ENCODE measurements at regions not wholly inside any gene's neighbourhood (a gene's known extent, or its start where the extent isn't known, plus 50 kb on each side); places are given as distances from the start of the nearest gene placed in this dataset.

DNA sequence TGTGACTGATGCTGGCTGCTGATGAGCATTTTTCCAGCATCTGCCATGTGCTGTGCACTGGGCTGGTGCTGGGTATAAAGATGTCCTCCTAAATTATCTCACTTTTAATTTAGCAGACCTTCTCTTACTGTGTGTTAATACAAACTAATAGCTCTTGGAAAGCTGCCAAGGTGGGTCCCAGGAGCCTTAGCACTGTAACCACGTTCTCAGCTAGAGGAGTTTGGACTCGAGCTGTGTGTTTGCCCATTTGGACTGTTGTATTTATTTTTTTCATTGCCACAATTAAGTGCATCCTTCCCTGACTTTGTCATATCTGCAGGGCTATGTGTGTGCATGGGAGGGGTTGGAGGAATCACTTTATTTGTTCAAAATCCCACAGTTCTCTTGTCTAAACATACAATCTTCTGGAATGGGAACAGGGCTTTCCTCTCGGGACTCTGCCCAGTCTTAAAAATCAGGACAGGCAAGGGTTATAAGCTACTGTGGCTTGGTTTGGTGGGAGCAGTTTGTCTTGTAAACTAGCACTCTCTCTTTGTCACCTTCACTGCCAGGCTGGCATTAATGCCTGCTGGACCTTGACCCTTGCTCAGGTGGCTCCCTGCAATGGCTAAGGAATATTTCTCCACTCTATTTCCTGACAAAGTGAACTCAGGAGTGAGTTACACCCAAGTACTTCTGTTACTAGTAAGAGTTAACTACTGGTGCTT lies 129.7 kb upstream of the MGAT5 start:
- DNase-seq (ENCODE audit: low spot score in 2 of 2) (no peak), ATAC-seq (replicated peaks; ENCODE audit: extremely low read depth, poor library complexity, severe bottlenecking) (no peak)
- no peaks in the 10 kb centered on the region for H3K27me3 Mint-ChIP-seq
- H3K36me3 Mint-ChIP-seq (ENCODE audit: insufficient read depth): peaks cover 4% of the 10 kb centered on the region
- no peak overlapping the region for H3K4me3 Mint-ChIP-seq
- H3K9me3 Mint-ChIP-seq: no peaks in the 10 kb centered on the region
- H3K27ac Mint-ChIP-seq (ENCODE audit: low read depth): no peak overlapping the region
- peaks cover 82% of the 10 kb centered on the region for H3K4me1 Mint-ChIP-seq

DNA sequence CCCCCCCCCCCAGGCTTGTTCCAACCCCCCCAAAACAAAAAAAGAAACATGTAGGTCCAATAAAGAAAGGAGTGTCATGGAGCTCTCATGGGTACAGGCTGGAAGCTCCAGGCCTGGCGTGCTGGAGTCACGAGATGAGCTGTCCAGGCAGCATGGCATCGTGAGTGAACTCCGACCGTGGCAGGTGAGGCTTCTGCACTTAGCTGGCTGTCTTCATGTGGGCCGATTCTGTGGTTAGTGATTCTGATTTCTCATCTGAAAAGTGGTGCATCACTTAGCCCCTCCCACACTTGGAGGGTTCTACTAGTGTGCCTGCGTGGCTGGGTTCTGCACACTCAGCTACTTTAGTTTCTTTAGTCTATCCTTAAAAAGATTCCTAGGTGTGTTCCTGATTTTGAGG lies 126.4 kb upstream of the MGAT5 start:
- Mint-ChIP-seq H3K27me3 (no peaks in the 10 kb centered on the region), H3K4me3 (peak overlapping the region; percentile 8), H3K4me1 (peaks cover 69% of the 10 kb centered on the region), H3K9me3 (no peaks in the 10 kb centered on the region), H3K27ac (ENCODE audit: low read depth) (peak overlapping the region; percentile 69), H3K36me3 (ENCODE audit: insufficient read depth) (peaks cover 2% of the 10 kb centered on the region)
- peak; percentile 67 for ATAC-seq (replicated peaks; ENCODE audit: extremely low read depth, poor library complexity, severe bottlenecking)
- no peak for DNase-seq (ENCODE audit: low spot score in 2 of 2)

DNA sequence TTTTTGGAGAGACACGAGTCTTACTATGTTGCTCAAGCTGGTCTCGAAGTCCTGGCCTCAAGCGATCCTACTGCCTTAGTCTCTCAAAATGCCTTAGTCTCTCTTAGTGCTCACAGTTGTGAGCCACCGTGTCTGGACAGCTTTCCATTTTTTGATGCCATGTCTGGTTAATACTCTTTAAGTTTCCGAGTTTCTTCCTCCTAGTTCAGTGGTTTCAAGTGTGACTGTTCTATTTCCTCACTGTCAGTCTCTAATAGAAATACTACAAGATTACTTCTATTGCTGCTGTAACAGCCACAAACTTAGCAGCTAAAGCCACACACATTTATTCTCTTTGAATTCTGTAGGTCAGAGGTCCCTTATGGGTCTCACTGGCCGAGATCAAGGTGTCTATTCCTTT lies 125.1 kb upstream of the MGAT5 start:
- DNase-seq (ENCODE audit: low spot score in 2 of 2) (no peak), ATAC-seq (replicated peaks; ENCODE audit: extremely low read depth, poor library complexity, severe bottlenecking) (no peak)
- Mint-ChIP-seq H3K36me3 (ENCODE audit: insufficient read depth) (peaks cover 4% of the 10 kb centered on the region), H3K27ac (ENCODE audit: low read depth) (no peak overlapping the region), H3K9me3 (no peaks in the 10 kb centered on the region), H3K4me1 (peaks cover 62% of the 10 kb centered on the region), H3K4me3 (no peak overlapping the region), H3K27me3 (no peaks in the 10 kb centered on the region)

DNA sequence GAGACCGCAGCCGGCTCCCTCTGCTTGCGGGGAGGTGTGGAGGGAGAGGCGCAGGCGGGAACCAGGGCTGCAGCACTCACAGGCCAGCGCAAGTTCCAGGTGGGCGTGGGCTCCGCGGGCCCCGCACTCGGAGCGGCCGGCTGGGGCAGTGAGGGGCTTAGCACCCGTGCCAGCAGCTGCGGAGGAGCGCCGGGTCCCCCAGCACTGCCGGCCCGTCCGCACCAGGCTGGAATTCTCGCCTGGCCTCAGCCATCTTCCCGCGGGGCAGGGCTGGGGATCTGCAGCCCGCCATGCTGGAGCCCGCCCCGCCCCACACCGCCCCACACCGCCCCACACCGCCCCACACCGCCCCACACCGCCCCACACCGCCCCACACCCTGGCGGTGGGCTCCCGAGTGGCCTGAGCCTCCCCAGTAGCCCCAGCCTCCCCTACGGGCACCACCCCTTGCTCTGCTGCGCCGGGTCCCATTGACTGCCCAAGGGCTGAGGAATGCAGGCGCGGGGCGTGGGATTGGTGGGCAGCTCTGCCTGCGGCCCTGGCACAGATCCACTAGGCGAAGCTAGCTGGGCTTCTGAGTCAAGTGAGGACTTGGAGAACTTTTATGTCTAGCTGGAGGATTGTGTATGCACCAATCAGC lies 123.9 kb upstream of the MGAT5 start:
- no peaks in the 10 kb centered on the region for H3K27me3 Mint-ChIP-seq
- peaks cover 4% of the 10 kb centered on the region for H3K36me3 Mint-ChIP-seq (ENCODE audit: insufficient read depth)
- H3K27ac Mint-ChIP-seq (ENCODE audit: low read depth): no peak overlapping the region
- H3K9me3 Mint-ChIP-seq: no peaks in the 10 kb centered on the region
- peaks cover 53% of the 10 kb centered on the region for H3K4me1 Mint-ChIP-seq
- DNase-seq (ENCODE audit: low spot score in 2 of 2) (no peak), ATAC-seq (replicated peaks; ENCODE audit: extremely low read depth, poor library complexity, severe bottlenecking) (no peak)
- H3K4me3 Mint-ChIP-seq: no peak overlapping the region

DNA sequence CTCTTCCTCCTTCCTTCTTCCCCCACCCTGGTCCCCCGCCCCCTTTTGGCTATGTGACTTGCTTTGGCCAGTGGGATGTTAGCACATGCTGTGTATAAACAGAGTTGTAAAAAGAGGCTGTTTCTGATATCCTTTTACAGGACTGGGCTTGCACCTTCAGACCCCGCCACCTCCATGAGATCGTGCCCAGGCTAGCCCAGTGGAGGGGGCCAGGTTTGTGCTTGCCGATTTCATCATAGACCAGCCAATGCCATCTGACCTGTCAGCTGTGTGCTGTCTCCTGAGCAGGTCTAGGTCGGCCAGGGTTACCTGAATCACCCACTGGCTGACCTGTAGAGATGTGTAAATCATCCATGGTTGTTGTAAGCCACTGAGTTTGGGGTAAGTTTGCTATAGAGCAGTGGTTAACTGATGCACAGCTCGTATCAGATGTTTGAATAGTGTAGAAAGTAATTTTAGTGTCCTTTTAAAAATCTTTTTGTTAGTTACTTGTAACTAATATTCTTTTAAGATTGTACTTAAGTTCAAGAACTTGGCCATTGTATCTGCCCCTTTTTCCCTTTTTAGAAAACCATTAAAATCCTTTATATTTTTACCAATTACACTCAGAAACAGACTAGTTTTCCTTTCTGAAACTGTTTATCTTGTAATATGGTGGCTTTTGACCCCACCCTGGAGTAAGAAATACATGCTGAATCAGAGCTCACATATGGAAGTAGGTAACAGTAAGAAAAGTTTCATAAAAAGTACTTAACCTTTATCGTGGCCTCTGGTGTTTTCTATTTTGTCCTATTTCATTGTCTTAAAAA lies 122.0 kb upstream of the MGAT5 start:
- no peaks in the 10 kb centered on the region for H3K27me3 Mint-ChIP-seq
- no peak overlapping the region for H3K27ac Mint-ChIP-seq (ENCODE audit: low read depth)
- H3K4me3 Mint-ChIP-seq: no peak overlapping the region
- DNase-seq (ENCODE audit: low spot score in 2 of 2) (no peak), ATAC-seq (replicated peaks; ENCODE audit: extremely low read depth, poor library complexity, severe bottlenecking) (no peak)
- peaks cover 4% of the 10 kb centered on the region for H3K36me3 Mint-ChIP-seq (ENCODE audit: insufficient read depth)
- H3K9me3 Mint-ChIP-seq: no peaks in the 10 kb centered on the region
- peaks cover 40% of the 10 kb centered on the region for H3K4me1 Mint-ChIP-seq

DNA sequence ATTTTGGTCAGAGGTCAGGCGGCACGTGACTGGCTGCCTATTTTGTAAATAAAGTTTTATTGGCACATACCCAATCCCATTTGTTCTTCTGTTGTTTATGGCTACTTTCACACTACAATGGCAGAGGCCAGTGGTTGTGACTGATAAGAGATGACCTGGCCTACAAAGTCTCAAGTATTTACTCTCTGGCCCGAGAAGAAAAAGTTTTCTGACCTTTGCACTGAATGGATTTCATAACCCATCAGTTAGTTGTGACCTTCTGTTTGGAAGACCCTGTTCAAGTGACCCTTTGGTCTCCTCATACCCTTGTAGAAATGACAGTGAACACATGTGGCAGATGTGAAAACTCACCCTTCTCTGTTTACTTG lies 121.4 kb upstream of the MGAT5 start:
- DNase-seq (ENCODE audit: low spot score in 2 of 2): no peak
- peaks cover 4% of the 10 kb centered on the region for H3K36me3 Mint-ChIP-seq (ENCODE audit: insufficient read depth)
- no peak for ATAC-seq (replicated peaks; ENCODE audit: extremely low read depth, poor library complexity, severe bottlenecking)
- no peak overlapping the region for H3K27ac Mint-ChIP-seq (ENCODE audit: low read depth)
- no peaks in the 10 kb centered on the region for H3K27me3 Mint-ChIP-seq
- no peaks in the 10 kb centered on the region for H3K9me3 Mint-ChIP-seq
- peaks cover 40% of the 10 kb centered on the region for H3K4me1 Mint-ChIP-seq
- no peak overlapping the region for H3K4me3 Mint-ChIP-seq

DNA sequence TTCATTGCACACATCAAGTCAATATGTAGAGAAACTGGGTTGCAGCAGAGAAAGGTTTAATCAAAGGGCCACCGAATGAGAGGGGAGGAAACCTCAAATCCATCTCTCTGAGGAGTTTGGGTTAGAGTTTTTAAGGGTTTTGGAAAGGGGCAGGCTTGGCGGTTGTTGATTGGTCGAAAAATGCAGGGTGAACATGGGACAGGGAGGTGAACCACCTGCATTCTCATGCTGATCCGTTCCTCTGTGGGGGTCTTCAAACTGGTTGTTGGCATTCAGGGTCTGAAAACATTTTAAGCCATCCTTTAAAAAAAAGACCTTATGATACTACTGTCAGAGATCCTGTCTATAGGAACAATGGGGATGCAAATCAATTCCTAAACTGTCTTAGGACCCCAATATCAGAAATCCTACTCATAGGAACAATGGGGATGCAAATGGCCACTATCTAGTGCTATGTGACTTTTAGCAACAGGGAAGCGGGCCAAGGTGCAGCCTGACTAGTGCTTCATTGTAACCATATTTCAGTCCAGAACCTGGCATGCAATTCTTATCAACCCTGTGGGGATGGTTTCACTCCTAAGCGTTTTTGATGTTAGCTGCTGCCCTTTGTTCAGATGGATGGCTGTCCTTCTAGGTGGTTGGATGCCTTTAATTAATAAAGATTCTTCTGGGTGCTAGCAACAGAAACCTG lies 120.1 kb upstream of the MGAT5 start:
- H3K36me3 Mint-ChIP-seq (ENCODE audit: insufficient read depth): peaks cover 4% of the 10 kb centered on the region
- no peaks in the 10 kb centered on the region for H3K9me3 Mint-ChIP-seq
- H3K4me1 Mint-ChIP-seq: peaks cover 38% of the 10 kb centered on the region
- H3K27ac Mint-ChIP-seq (ENCODE audit: low read depth): no peak overlapping the region
- no peak overlapping the region for H3K4me3 Mint-ChIP-seq
- DNase-seq (ENCODE audit: low spot score in 2 of 2) (no peak), ATAC-seq (replicated peaks; ENCODE audit: extremely low read depth, poor library complexity, severe bottlenecking) (no peak)
- H3K27me3 Mint-ChIP-seq: no peaks in the 10 kb centered on the region

DNA sequence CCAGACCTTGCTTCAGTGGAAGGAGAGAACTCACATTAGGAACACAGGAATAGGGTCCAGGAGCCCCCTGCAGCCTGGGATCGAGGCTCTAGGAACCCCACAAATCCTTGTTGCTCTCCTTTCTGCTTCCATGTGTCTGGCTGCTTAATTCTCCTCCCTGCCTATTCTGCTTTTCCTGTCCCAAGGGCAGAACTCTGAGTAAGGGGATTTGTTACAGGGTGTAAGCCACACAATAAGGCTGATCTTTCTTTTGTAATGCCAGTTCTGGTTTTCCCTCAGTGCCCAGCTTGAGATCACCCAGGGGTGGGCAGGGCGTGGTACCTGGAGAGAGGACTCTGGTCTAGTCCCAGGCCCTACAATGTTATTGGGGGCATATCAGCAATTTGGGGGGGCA lies 119.6 kb upstream of the MGAT5 start:
- no peaks in the 10 kb centered on the region for H3K27me3 Mint-ChIP-seq
- H3K36me3 Mint-ChIP-seq (ENCODE audit: insufficient read depth): peaks cover 6% of the 10 kb centered on the region
- no peaks in the 10 kb centered on the region for H3K9me3 Mint-ChIP-seq
- peaks cover 38% of the 10 kb centered on the region for H3K4me1 Mint-ChIP-seq
- H3K4me3 Mint-ChIP-seq: no peak overlapping the region
- ATAC-seq (replicated peaks; ENCODE audit: extremely low read depth, poor library complexity, severe bottlenecking) (no peak), DNase-seq (ENCODE audit: low spot score in 2 of 2) (no peak)
- H3K27ac Mint-ChIP-seq (ENCODE audit: low read depth): no peak overlapping the region

DNA sequence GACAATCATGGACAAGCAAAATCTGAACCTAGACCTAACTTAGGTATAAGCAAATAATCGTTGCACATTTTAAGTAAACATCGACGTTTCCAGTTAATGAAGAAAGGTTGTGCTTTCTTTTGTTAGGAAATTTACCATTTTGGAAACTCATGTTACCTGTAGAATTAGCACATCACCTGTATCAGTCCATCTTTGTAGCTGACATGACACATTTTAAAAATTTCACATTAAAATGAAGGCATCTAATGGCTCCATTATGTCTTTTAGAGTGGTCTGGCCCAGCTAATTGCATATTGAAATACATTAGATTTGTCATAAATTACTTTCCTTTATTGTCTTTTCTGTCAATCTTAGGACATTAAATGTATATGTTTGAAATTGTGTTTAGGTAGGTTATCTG lies 119.0 kb upstream of the MGAT5 start:
- DNase-seq (ENCODE audit: low spot score in 2 of 2) (no peak), ATAC-seq (replicated peaks; ENCODE audit: extremely low read depth, poor library complexity, severe bottlenecking) (no peak)
- H3K4me1 Mint-ChIP-seq: peaks cover 41% of the 10 kb centered on the region
- no peak overlapping the region for H3K27ac Mint-ChIP-seq (ENCODE audit: low read depth)
- no peaks in the 10 kb centered on the region for H3K9me3 Mint-ChIP-seq
- no peaks in the 10 kb centered on the region for H3K27me3 Mint-ChIP-seq
- no peak overlapping the region for H3K4me3 Mint-ChIP-seq
- H3K36me3 Mint-ChIP-seq (ENCODE audit: insufficient read depth): peaks cover 6% of the 10 kb centered on the region

DNA sequence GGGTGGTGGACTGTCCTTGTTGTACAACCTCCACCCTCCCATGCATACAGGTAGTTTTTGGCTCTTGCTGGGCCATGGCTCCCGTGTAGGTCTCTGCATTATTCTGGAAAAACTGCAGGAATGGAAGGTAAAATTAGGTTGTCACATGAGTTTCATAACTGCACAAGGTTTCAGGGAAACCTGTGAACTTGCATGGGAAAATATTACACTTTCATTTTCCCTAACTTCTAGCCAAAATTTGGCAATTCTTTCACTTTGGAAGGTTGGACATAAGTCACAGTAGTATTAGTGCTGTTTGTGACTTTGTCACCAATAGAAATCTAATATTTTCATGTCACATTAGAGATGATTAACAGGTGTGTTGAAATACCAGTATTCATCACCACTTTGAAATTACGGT lies 118.1 kb upstream of the MGAT5 start:
- ATAC-seq (replicated peaks; ENCODE audit: extremely low read depth, poor library complexity, severe bottlenecking): no peak
- no peak overlapping the region for H3K27ac Mint-ChIP-seq (ENCODE audit: low read depth)
- no peak overlapping the region for H3K4me3 Mint-ChIP-seq

DNA sequence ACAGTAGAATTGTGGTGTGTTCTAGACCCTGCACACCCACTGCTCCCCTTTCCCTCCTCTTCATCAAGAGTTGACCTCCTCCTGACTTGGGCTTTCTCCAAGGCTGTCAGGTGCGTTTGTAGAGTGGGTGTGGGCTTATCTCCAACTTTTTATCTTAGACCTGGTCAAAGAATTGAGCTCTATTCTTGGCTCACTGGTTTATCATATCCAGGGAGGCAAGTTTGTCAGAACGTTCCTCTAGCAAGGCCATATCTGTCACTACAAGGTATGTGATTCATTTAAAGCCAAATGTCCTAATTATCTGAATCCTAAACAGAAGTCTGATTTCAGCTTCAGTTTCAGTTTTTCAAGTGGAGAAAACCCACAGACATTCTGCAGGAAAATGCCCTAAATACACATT lies 117.1 kb upstream of the MGAT5 start:
- ATAC-seq (replicated peaks; ENCODE audit: extremely low read depth, poor library complexity, severe bottlenecking): no peak
- DNase-seq (ENCODE audit: low spot score in 2 of 2): no peak
- Mint-ChIP-seq H3K27ac (ENCODE audit: low read depth) (no peak overlapping the region), H3K4me1 (peaks cover 57% of the 10 kb centered on the region), H3K36me3 (ENCODE audit: insufficient read depth) (peaks cover 6% of the 10 kb centered on the region), H3K4me3 (no peak overlapping the region), H3K27me3 (no peaks in the 10 kb centered on the region), H3K9me3 (no peaks in the 10 kb centered on the region)

More for the DNA sequence above, 118.1 kb upstream of the MGAT5 start:
- Mint-ChIP-seq H3K27me3 (no peaks in the 10 kb centered on the region), H3K4me1 (peaks cover 51% of the 10 kb centered on the region), H3K9me3 (no peaks in the 10 kb centered on the region), H3K36me3 (ENCODE audit: insufficient read depth) (peaks cover 8% of the 10 kb centered on the region)
- no peak for DNase-seq (ENCODE audit: low spot score in 2 of 2)

DNA sequence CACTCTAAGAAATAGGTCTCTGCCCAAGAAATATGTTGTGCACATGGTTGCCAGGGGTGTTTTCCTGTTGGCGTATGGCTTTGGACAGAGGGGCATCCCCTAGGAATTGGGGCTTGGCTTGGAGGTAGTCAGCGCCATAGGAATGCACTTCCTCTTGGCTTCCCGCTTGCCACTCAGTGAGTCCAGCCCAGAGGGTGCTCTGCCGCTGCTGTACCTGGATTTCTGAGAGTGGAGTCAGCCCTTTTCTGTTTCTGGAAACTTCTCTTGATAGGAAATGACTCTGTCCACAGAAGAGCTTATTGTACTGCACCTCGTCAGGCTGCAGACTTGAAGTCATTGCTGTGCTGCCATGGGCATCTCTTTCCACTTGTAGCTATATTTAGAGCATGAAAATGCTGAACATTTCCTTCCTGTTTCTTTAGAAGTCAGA lies 116.7 kb upstream of the MGAT5 start:
- Mint-ChIP-seq H3K27ac (ENCODE audit: low read depth) (no peak overlapping the region), H3K36me3 (ENCODE audit: insufficient read depth) (peaks cover 6% of the 10 kb centered on the region), H3K27me3 (no peaks in the 10 kb centered on the region), H3K9me3 (no peaks in the 10 kb centered on the region), H3K4me1 (peaks cover 59% of the 10 kb centered on the region), H3K4me3 (no peak overlapping the region)
- ATAC-seq (replicated peaks; ENCODE audit: extremely low read depth, poor library complexity, severe bottlenecking) (no peak), DNase-seq (ENCODE audit: low spot score in 2 of 2) (no peak)

Measured in central memory CD8-positive, alpha-beta T cell (primary cell).